ENCODE measurements at regions not wholly inside any gene's neighbourhood (a gene's known extent, or its start where the extent isn't known, plus 50 kb on each side); places are given as distances from the start of the nearest gene placed in this dataset.

DNA sequence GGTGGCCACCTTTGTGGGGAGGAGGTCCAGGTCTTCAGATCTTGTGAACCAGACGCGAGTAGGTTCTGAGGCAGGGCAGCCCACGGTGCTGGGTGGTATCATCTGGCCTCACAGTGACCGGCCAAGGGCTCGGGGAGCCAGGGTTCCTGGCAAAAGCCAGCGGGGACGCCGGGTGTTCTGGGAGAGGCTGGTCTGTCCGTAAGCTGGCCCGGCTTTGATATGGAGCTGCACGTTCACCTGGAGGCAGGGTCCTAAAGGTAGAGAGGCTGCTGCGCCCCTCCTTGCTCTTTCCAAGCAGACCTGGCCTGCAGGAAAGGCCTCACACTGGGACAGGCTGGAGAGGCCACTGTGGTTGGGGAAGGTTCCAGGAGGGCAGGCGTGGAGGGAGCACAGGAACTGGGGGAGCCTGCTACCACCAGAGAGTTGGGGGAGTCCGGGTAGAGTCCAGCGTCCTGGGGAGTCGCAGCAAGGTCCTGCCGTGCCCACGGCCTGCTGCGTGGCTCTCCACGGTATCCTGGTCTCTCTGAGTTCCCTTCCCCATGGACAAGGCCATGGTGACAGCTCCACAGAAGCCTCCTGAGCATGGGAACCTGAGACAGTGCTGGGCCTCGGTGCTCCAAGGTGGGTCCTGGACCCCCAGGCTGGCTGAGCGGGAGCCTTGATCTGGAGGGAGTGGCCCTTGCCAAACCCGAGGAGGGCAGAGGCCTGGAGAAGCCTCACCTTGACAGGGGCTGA is 452.4 kb upstream of the B3GAT1 start:
- TF ChIP-seq, protein P1, sequence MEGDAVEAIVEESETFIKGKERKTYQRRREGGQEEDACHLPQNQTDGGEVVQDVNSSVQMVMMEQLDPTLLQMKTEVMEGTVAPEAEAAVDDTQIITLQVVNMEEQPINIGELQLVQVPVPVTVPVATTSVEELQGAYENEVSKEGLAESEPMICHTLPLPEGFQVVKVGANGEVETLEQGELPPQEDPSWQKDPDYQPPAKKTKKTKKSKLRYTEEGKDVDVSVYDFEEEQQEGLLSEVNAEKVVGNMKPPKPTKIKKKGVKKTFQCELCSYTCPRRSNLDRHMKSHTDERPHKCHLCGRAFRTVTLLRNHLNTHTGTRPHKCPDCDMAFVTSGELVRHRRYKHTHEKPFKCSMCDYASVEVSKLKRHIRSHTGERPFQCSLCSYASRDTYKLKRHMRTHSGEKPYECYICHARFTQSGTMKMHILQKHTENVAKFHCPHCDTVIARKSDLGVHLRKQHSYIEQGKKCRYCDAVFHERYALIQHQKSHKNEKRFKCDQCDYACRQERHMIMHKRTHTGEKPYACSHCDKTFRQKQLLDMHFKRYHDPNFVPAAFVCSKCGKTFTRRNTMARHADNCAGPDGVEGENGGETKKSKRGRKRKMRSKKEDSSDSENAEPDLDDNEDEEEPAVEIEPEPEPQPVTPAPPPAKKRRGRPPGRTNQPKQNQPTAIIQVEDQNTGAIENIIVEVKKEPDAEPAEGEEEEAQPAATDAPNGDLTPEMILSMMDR (conservative IDR thresholded peaks at IDR 0.05): no peak
- TF ChIP-seq EZH2 (IDR thresholded peaks at IDR 0.05; ENCODE audit: low read depth): no peak
